ENCODE measurements at regions not wholly inside any gene's neighbourhood (a gene's known extent, or its start where the extent isn't known, plus 50 kb on each side); places are given as distances from the start of the nearest gene placed in this dataset.

DNA sequence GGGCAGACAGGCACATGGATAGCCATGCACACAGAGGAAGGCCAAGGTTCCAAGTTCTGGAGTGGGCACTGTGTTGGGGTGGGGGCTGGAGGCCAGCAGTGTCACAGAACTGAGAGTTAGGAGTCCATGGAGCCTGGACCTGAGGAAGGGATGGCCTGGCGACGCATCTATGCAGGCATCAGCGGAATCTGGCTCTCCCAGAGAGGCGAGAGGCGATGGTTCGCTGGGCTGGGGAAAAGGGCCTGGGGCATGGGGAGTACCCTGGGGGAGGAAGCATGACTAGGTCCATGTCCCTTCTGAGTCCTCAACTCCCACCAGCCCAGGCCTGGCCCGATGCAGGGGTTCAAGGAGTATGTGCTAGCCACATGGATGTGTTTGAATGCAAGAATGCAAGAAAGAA lies 192.8 kb upstream of the LINGO1 start:
- TF ChIP-seq, protein P1, sequence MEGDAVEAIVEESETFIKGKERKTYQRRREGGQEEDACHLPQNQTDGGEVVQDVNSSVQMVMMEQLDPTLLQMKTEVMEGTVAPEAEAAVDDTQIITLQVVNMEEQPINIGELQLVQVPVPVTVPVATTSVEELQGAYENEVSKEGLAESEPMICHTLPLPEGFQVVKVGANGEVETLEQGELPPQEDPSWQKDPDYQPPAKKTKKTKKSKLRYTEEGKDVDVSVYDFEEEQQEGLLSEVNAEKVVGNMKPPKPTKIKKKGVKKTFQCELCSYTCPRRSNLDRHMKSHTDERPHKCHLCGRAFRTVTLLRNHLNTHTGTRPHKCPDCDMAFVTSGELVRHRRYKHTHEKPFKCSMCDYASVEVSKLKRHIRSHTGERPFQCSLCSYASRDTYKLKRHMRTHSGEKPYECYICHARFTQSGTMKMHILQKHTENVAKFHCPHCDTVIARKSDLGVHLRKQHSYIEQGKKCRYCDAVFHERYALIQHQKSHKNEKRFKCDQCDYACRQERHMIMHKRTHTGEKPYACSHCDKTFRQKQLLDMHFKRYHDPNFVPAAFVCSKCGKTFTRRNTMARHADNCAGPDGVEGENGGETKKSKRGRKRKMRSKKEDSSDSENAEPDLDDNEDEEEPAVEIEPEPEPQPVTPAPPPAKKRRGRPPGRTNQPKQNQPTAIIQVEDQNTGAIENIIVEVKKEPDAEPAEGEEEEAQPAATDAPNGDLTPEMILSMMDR (IDR thresholded peaks at IDR 0.05; ENCODE audit: low read depth, low read length, missing control alignments) = no peak
- in situ Hi-C loops (cut with HindIII; ENCODE audit: low sequenced_read_pairs) = no loop called here
- no peak for DNase-seq (ENCODE audit: low read depth)
- no peak overlapping the region for H3K4me3 ChIP-seq (ENCODE audit: low read depth, low read length)

DNA sequence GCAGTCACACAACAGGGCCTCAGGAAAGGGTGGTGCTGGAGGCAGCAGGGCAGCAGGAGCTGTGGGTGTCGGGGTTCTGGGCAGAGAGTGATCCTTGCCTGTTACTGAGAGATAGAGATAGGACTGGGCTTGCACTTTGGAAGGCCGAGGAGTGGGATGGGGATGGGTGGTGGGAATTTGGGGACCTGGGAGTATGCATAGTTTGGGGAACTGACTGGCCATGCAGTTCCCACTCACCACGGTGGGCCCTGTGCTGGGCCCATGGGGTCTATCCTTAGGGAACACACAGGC lies 192.5 kb upstream of the LINGO1 start:
- in situ Hi-C loops (cut with HindIII; ENCODE audit: low sequenced_read_pairs) = no loop called here
- TF ChIP-seq, protein P1 (IDR thresholded peaks at IDR 0.05; ENCODE audit: low read depth, low read length, missing control alignments) = no peak
- DNase-seq (ENCODE audit: low read depth) = no peak
- no peak overlapping the region for H3K4me3 ChIP-seq (ENCODE audit: low read depth, low read length)

DNA sequence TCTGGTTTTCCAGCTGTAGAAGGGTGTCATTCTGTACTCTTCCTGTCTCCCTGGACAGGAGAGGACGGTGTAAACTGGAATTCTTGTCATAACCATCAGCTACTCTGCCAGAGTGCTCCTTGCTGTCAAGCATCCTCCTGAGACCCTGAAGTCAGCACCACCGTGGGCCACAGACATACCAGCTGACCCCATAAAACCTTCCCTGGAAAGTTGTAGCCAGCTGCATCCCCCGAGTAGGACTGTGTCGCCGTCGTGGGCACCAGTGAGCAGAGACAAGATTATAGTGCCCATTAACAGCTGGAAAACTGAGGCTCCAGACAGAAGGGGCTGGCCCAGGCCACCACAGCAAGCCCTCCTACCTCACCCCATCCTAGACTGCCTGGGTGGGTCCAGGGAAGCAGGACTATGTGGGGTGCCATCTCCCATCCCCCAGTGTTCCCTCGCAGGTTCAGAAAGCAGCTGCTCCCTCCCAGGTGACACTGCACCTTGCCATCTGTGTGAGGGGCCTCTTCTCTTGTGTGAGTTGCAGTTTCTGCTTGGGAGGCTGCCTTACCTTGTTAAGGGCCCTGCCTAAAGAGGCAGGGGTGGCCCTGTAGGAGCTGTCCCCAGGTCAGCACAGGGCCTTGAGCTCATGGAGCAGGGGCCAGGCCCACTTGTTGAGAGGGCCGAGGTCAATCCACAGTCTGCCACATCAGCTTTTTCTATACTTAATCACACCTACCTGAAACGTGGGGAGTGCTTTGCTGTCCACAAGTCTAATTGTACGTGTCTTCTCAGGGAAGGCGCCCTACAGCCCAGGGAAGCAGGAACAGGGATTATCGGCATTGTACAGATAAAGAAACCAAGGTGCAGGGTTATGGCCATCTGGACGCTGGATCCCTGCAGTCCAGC lies 191.9 kb upstream of the LINGO1 start:
- H3K4me3 ChIP-seq (ENCODE audit: low read depth, low read length) = no peak overlapping the region
- DNase-seq (ENCODE audit: low read depth) = no peak
- in situ Hi-C loops (cut with HindIII; ENCODE audit: low sequenced_read_pairs) = loop anchor here (5.0 kb wide), 1 partner anchor 33 kb away; no protein-coding TSS in a partner anchor
- TF ChIP-seq, protein P1 (IDR thresholded peaks at IDR 0.05; ENCODE audit: low read depth, low read length, missing control alignments) = no peak

DNA sequence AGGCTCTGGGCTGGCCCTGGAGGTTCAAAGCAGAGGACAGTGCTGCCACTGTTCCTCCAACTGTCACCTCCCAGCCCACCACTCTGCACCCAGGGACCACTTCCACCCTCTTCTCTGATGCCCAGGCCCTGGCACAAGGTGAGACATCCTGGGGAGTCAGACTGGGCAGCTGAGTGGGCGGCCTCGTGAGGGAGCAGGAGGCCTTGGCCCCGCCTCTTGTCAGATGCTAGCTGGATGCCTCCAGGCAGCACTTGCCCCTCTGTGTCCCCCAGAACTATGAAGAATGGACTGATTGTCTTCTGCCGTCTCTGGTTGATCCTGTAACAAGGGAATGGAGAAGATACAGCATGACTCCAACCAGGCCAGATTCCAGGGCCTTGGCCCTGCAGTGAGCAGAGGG lies 191.0 kb upstream of the LINGO1 start:
- TF ChIP-seq, protein P1 (IDR thresholded peaks at IDR 0.05; ENCODE audit: low read depth, low read length, missing control alignments) = no peak
- no peak overlapping the region for H3K4me3 ChIP-seq (ENCODE audit: low read depth, low read length)
- in situ Hi-C loops (cut with HindIII; ENCODE audit: low sequenced_read_pairs) = loop anchor here (5.0 kb wide), 1 partner anchor 34 kb away; no protein-coding TSS in a partner anchor
- DNase-seq (ENCODE audit: low read depth) = no peak

DNA sequence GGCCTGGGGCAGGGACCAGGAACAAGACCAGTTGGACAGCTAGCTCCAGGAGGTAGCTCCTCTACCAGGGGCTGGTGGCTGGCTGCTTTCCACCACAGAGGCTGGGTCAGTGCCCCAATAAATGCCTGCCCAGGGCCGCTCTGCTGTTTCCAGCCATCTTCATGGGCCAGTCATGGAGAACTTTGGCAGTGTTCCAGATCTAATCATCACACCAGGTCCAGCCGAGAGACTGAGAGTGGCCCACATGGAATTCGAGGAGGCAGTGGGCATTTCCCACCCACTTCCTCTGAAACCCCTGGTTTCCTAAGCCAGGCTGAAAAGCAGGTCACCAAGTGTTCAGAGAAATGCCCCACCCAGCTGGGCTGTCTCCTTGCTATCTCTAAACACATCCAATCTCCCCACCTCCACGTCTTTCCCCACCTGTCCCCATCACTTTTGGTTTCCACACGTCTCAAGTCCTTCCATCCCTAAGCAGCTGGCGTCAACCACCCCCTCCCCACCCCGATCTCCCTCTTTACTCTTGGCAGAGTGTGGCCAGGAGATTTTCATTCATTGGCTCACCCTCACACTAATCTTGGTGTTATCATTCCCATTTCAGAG lies 190.0 kb upstream of the LINGO1 start:
- in situ Hi-C loops (cut with HindIII; ENCODE audit: low sequenced_read_pairs) = loop anchor here (5.0 kb wide), 1 partner anchor 35 kb away; no protein-coding TSS in a partner anchor
- H3K4me3 ChIP-seq (ENCODE audit: low read depth, low read length) = no peak overlapping the region
- TF ChIP-seq, protein P1 (IDR thresholded peaks at IDR 0.05; ENCODE audit: low read depth, low read length, missing control alignments) = no peak
- DNase-seq (ENCODE audit: low read depth) = no peak

DNA sequence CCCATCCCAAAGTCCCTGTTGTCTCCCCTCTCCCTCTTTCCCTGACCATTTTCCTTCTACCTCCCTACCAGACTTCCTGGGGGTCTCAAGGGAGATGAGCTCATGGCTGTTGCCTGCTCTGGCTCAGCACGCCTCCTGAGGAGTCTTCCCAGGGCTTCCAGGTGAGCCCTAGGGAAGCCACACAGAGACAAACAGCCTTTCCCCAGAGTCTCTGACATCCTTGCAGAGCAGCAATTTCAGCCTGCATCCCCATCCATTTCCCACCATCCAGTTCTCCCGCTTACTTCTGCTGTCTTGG lies 189.2 kb upstream of the LINGO1 start:
- in situ Hi-C loops (cut with HindIII; ENCODE audit: low sequenced_read_pairs) = loop anchor here (5.0 kb wide), 1 partner anchor 35 kb away; no protein-coding TSS in a partner anchor
- DNase-seq (ENCODE audit: low read depth) = no peak
- TF ChIP-seq, protein P1 (IDR thresholded peaks at IDR 0.05; ENCODE audit: low read depth, low read length, missing control alignments) = no peak
- no peak overlapping the region for H3K4me3 ChIP-seq (ENCODE audit: low read depth, low read length)

Data from astrocyte of the cerebellum (primary cell).